ENCODE measurements at regions not wholly inside any gene's neighbourhood (a gene's known extent, or its start where the extent isn't known, plus 50 kb on each side); places are given as distances from the start of the nearest gene placed in this dataset.

- no peak for TF ChIP-seq TEAD4 (IDR thresholded peaks at IDR 0.05; ENCODE audit: borderline replicate concordance, insufficient read depth)
- TF ChIP-seq CTCF (IDR thresholded peaks at IDR 0.05) = no peak
- TF ChIP-seq NFIC (IDR thresholded peaks at IDR 0.05; ENCODE audit: borderline replicate concordance) = no peak
- no peak for TF ChIP-seq POLR2AphosphoS5 (IDR thresholded peaks at IDR 0.05; ENCODE audit: low read depth, low read length)
- TF ChIP-seq REST (IDR thresholded peaks at IDR 0.05; ENCODE audit: low read depth, low read length) = no peak
- no peak for TF ChIP-seq EZH2phosphoT487 (IDR thresholded peaks at IDR 0.05; ENCODE audit: borderline replicate concordance, low read depth)
- TF ChIP-seq TAF1 (IDR thresholded peaks at IDR 0.05; ENCODE audit: borderline replicate concordance, low read depth, low read length) = no peak
- TF ChIP-seq FOXM1 (IDR thresholded peaks at IDR 0.05; ENCODE audit: low read depth) = no peak
Observed at GRCh38 chr14:98728024-98728423, 544.0 kb downstream of the BCL11B start.

Data from SK-N-SH (cell line).